Osteocyte (in vitro differentiated cells): ENCODE measurements at regions not wholly inside any gene's neighbourhood (a gene's known extent, or its start where the extent isn't known, plus 50 kb on each side); places are given as distances from the start of the nearest gene placed in this dataset.

Experiments used
- DNase-seq: peaks from one replicate; pipeline ENCODE4 v3.0.0; 2021; ENCODE audit warnings: mixed read lengths; ENCODE audit not compliant: unreplicated experiment; ENCODE audit errors: extremely low spot score
- H3K27ac Mint-ChIP-seq: one replicate; pipeline ENCODE4 v1.8.0; 2021; ENCODE audit warnings: mild to moderate bottlenecking, mixed read lengths; ENCODE audit not compliant: unreplicated experiment
- H3K27me3 Mint-ChIP-seq: one replicate; pipeline ENCODE4 v1.8.0; 2021; ENCODE audit warnings: mixed read lengths; ENCODE audit not compliant: unreplicated experiment
- H3K36me3 Mint-ChIP-seq: one replicate; pipeline ENCODE4 v1.8.0; 2021; ENCODE audit warnings: mixed read lengths; ENCODE audit not compliant: unreplicated experiment
- H3K4me1 Mint-ChIP-seq: one replicate; pipeline ENCODE4 v1.8.0; 2021; ENCODE audit warnings: mixed read lengths; ENCODE audit not compliant: unreplicated experiment
- H3K4me3 Mint-ChIP-seq: one replicate; pipeline ENCODE4 v1.8.0; 2021; ENCODE audit warnings: mild to moderate bottlenecking, moderate library complexity, mixed read lengths; ENCODE audit not compliant: unreplicated experiment
- H3K9me3 Mint-ChIP-seq: one replicate; pipeline ENCODE4 v1.8.0; 2021; ENCODE audit warnings: mixed read lengths; ENCODE audit not compliant: unreplicated experiment
- CTCF ChIP-seq: fragments of 200-600 bp; sonication (generic); IDR thresholded peaks from 2 replicates; pipeline ENCODE4 v1.5.0; 2021; ENCODE audit warnings: antibody characterized with exemption, mild to moderate bottlenecking, moderate library complexity

- no peaks in the 10 kb centered on the region for H3K4me1 Mint-ChIP-seq
- H3K27ac Mint-ChIP-seq, result no peak overlapping the region
- H3K9me3 Mint-ChIP-seq, result no peaks in the 10 kb centered on the region
- no peaks in the 10 kb centered on the region for H3K36me3 Mint-ChIP-seq
- H3K27me3 Mint-ChIP-seq, result peaks cover 25% of the 10 kb centered on the region
- DNase-seq, result no peak
- no peak for TF ChIP-seq CTCF
- H3K4me3 Mint-ChIP-seq, result no peak overlapping the region
These were observed 77.7 kb upstream of the ZBTB40 start for GRCh38 chr1:22374001-22374400.

- Mint-ChIP-seq H3K27ac (no peak overlapping the region), H3K4me1 (peaks cover 1% of the 10 kb centered on the region), H3K36me3 (no peaks in the 10 kb centered on the region), H3K4me3 (no peak overlapping the region), H3K9me3 (no peaks in the 10 kb centered on the region), H3K27me3 (peaks cover 11% of the 10 kb centered on the region)
- TF ChIP-seq CTCF, result no peak
- no peak for DNase-seq
These were observed 76.0 kb upstream of the ZBTB40 start for GRCh38 chr1:22375601-22376000.

GRCh38 chr1:22376001-22376400, 75.7 kb upstream of the ZBTB40 start:
- no peak overlapping the region for H3K27ac Mint-ChIP-seq
- TF ChIP-seq CTCF, result no peak
- no peak for DNase-seq
- H3K9me3 Mint-ChIP-seq, result no peaks in the 10 kb centered on the region
- peaks cover 12% of the 10 kb centered on the region for H3K27me3 Mint-ChIP-seq
- no peaks in the 10 kb centered on the region for H3K36me3 Mint-ChIP-seq
- no peak overlapping the region for H3K4me3 Mint-ChIP-seq
- peaks cover 1% of the 10 kb centered on the region for H3K4me1 Mint-ChIP-seq

- H3K27ac Mint-ChIP-seq, result no peak overlapping the region
- H3K9me3 Mint-ChIP-seq, result no peaks in the 10 kb centered on the region
- peaks cover 9% of the 10 kb centered on the region for H3K27me3 Mint-ChIP-seq
- no peak for TF ChIP-seq CTCF
- H3K36me3 Mint-ChIP-seq, result no peaks in the 10 kb centered on the region
- H3K4me1 Mint-ChIP-seq, result peaks cover 1% of the 10 kb centered on the region
- DNase-seq, result no peak
- no peak overlapping the region for H3K4me3 Mint-ChIP-seq
These were observed 75.1 kb upstream of the ZBTB40 start for GRCh38 chr1:22376546-22376945.

GRCh38 chr1:22376976-22377375, 74.7 kb upstream of the ZBTB40 start:
- no peaks in the 10 kb centered on the region for H3K36me3 Mint-ChIP-seq
- H3K27ac Mint-ChIP-seq, result no peak overlapping the region
- H3K9me3 Mint-ChIP-seq, result no peaks in the 10 kb centered on the region
- no peak overlapping the region for H3K4me3 Mint-ChIP-seq
- DNase-seq, result no peak
- TF ChIP-seq CTCF, result no peak
- peaks cover 1% of the 10 kb centered on the region for H3K4me1 Mint-ChIP-seq
- H3K27me3 Mint-ChIP-seq, result peaks cover 8% of the 10 kb centered on the region
